H9 (cell line): ENCODE measurements at regions not wholly inside any gene's neighbourhood (a gene's known extent, or its start where the extent isn't known, plus 50 kb on each side); places are given as distances from the start of the nearest gene placed in this dataset.

Experiments
- DNase-seq: peaks from one replicate; pipeline ENCODE4 v3.0.0-alpha.2; 2017
- H2AFZ ChIP-seq: one replicate; pipeline ENCODE4 v1.6.1; 2013; ENCODE audit warnings: mild to moderate bottlenecking, low read length, control low read depth, moderate library complexity
- H2AK5ac ChIP-seq: 2 replicates; pipeline ENCODE4 v1.6.1; 2013; ENCODE audit warnings: low read length, control low read depth, mixed read lengths; ENCODE audit not compliant: insufficient read length
- H2BK120ac ChIP-seq: one replicate; pipeline ENCODE4 v1.6.1; 2013; ENCODE audit warnings: low read depth, mild to moderate bottlenecking, low read length, control low read depth, inconsistent platforms; ENCODE audit not compliant: poor library complexity, severe bottlenecking
- H2BK12ac ChIP-seq: 2 replicates; pipeline ENCODE4 v1.6.1; 2013; ENCODE audit warnings: low read length, control low read depth, mixed read lengths, low read depth; ENCODE audit not compliant: insufficient read length
- H2BK15ac ChIP-seq: 2 replicates; pipeline ENCODE4 v1.6.1; 2013; ENCODE audit warnings: low read depth, low read length, control low read depth
- H2BK20ac ChIP-seq: one replicate; pipeline ENCODE4 v1.6.1; 2013; ENCODE audit warnings: low read depth, mild to moderate bottlenecking, low read length, control low read depth, inconsistent platforms; ENCODE audit not compliant: poor library complexity, severe bottlenecking
- H2BK5ac ChIP-seq: 2 replicates; pipeline ENCODE4 v1.6.1; 2013; ENCODE audit warnings: low read length, control low read depth, mixed read lengths; ENCODE audit not compliant: insufficient read length
- H3K14ac ChIP-seq: 2 replicates; pipeline ENCODE4 v1.6.1; 2013; ENCODE audit warnings: low read length, control low read depth; ENCODE audit not compliant: insufficient read depth
- H3K18ac ChIP-seq: 2 replicates; pipeline ENCODE4 v1.6.1; 2013; ENCODE audit warnings: low read depth, mild to moderate bottlenecking, mixed read lengths, low read length, control low read depth; ENCODE audit not compliant: insufficient read length
- H3K23ac ChIP-seq: 2 replicates; pipeline ENCODE4 v1.6.1; 2013; ENCODE audit warnings: low read length, control low read depth, mixed read lengths, low read depth; ENCODE audit not compliant: insufficient read length
- H3K23me2 ChIP-seq: 2 replicates; pipeline ENCODE4 v1.6.1; 2013; ENCODE audit warnings: low read depth, mild to moderate bottlenecking, mixed read lengths, low read length, control low read depth; ENCODE audit not compliant: insufficient read length, poor library complexity, severe bottlenecking
- H3K27ac ChIP-seq: 2 replicates; pipeline ENCODE4 v1.5.1; 2013; ENCODE audit warnings: low read length, control low read depth, mixed read lengths, low read depth; ENCODE audit not compliant: insufficient read length
- H3K27me3 ChIP-seq: 2 replicates; pipeline ENCODE4 v1.6.1; 2013; ENCODE audit warnings: low read length, control low read depth, inconsistent platforms; ENCODE audit not compliant: insufficient read depth
- H3K4ac ChIP-seq: 2 replicates; pipeline ENCODE4 v1.6.1; 2013; ENCODE audit warnings: low read depth, mild to moderate bottlenecking, control low read depth, inconsistent platforms, low read length, moderate library complexity
- H3K4me1 ChIP-seq: 2 replicates; pipeline ENCODE4 v1.6.1; 2013; ENCODE audit warnings: low read length, control low read depth, inconsistent platforms; ENCODE audit not compliant: insufficient read depth
- H3K4me2 ChIP-seq: 2 replicates; pipeline ENCODE4 v1.6.1; 2013; ENCODE audit warnings: low read length, control low read depth, mixed read lengths; ENCODE audit not compliant: insufficient read length, insufficient read depth
- H3K56ac ChIP-seq: 2 replicates; pipeline ENCODE4 v1.6.1; 2013; ENCODE audit warnings: low read depth, mild to moderate bottlenecking, mixed read lengths, low read length, control low read depth; ENCODE audit not compliant: insufficient read length
- H3K79me1 ChIP-seq: 2 replicates; pipeline ENCODE4 v1.6.1; 2013; ENCODE audit warnings: low read depth, mild to moderate bottlenecking, moderate library complexity, low read length, control low read depth, inconsistent platforms; ENCODE audit not compliant: insufficient read depth, poor library complexity, severe bottlenecking
- H3K79me2 ChIP-seq: 2 replicates; pipeline ENCODE4 v1.6.1; 2013; ENCODE audit warnings: low read length, control low read depth, inconsistent platforms; ENCODE audit not compliant: insufficient read depth
- H3K9ac ChIP-seq: 2 replicates; pipeline ENCODE4 v1.6.1; 2013; ENCODE audit warnings: low read length, control low read depth, mixed read lengths; ENCODE audit not compliant: insufficient read length; ENCODE audit errors: extremely low read depth
- H3K9me3 ChIP-seq: one replicate; pipeline ENCODE4 v1.6.1; 2013; ENCODE audit warnings: low read depth, low read length, inconsistent platforms; ENCODE audit not compliant: control insufficient read depth
- H3T11ph ChIP-seq: one replicate; pipeline ENCODE4 v1.6.1; 2013; ENCODE audit warnings: mild to moderate bottlenecking, low read length, control low read depth, inconsistent platforms
- H4K20me1 ChIP-seq: one replicate; pipeline ENCODE4 v1.6.1; 2013; ENCODE audit not compliant: control insufficient read depth, insufficient read length, insufficient read depth
- H4K5ac ChIP-seq: 2 replicates; pipeline ENCODE4 v1.6.1; 2013; ENCODE audit warnings: low read depth, mild to moderate bottlenecking, mixed read lengths, low read length, control low read depth; ENCODE audit not compliant: insufficient read length
- H4K8ac ChIP-seq: replicated peaks from 2 replicates; pipeline ENCODE4 v1.6.1; 2013; ENCODE audit warnings: low read length, control low read depth, mixed read lengths, low read depth; ENCODE audit not compliant: insufficient read length
- H4K91ac ChIP-seq: 2 replicates; pipeline ENCODE4 v1.6.1; 2013; ENCODE audit warnings: low read depth, mild to moderate bottlenecking, moderate library complexity, mixed read lengths, low read length, control low read depth; ENCODE audit not compliant: insufficient read length
- H3K27ac Mint-ChIP-seq, 3 experiments: 2 replicates in 2 of 3; 3 replicates in 1 of 3; pipeline ENCODE4 v1.8.0; 2020 to 2021; ENCODE audit warnings: mixed read lengths in 3 of 3, mild to moderate bottlenecking in 1 of 3, moderate library complexity in 1 of 3
- H3K27me3 Mint-ChIP-seq: 2 replicates; pipeline ENCODE4 v1.8.0; 2021; ENCODE audit warnings: low read depth, mild to moderate bottlenecking, moderate library complexity, mixed read lengths
- H3K36me3 Mint-ChIP-seq, 3 experiments: 2 replicates in 2 of 3; 3 replicates in 1 of 3; pipeline ENCODE4 v1.8.0; 2020 to 2021; ENCODE audit warnings: low read depth in 3 of 3, mixed read lengths in 3 of 3; ENCODE audit not compliant: insufficient read depth in 1 of 3
- H3K4me1 Mint-ChIP-seq, 2 experiments: 2 replicates each; pipeline ENCODE4 v1.8.0; 2020; ENCODE audit warnings: mixed read lengths in 2 of 2
- H3K4me3 Mint-ChIP-seq, 2 experiments: 2 replicates in 1 of 2; 3 replicates in 1 of 2; pipeline ENCODE4 v1.8.0; 2020 to 2021; ENCODE audit warnings: mild to moderate bottlenecking in 2 of 2, mixed read lengths in 2 of 2, moderate library complexity in 1 of 2
- H3K9me3 Mint-ChIP-seq, 2 experiments: 2 replicates in 1 of 2; 3 replicates in 1 of 2; pipeline ENCODE4 v1.8.0; 2020; ENCODE audit warnings: mild to moderate bottlenecking in 2 of 2, mixed read lengths in 2 of 2, moderate library complexity in 1 of 2
- CTCF ChIP-seq: fragments of 200-600 bp; sonication (generic); conservative IDR thresholded peaks from 3 replicates; pipeline ENCODE4 v1.8.0; 2021; ENCODE audit warnings: antibody characterized with exemption, mild to moderate bottlenecking
- WGBS: extraction: QIAGEN DNeasy Blood & Tissue Kit; methylation state at CpG from one replicate; pipeline ENCODE4 v1.1.7; 2013; ENCODE audit warnings: missing lambda C conversion rate, low lambda C conversion rate, mixed read lengths; ENCODE audit not compliant: insufficient read length; ENCODE audit errors: extremely low coverage; 5-methylcytosine and 5-hydroxymethylcytosine counted together

- Histone ChIP-seq H3K56ac (no peak overlapping the region), H4K91ac (no peak overlapping the region), H2AFZ (no peak overlapping the region), H2AK5ac (no peak overlapping the region), H4K8ac (no peak overlapping the region), H2BK20ac (no peak overlapping the region), H2BK15ac (no peak overlapping the region), H2BK5ac (no peak overlapping the region), H3T11ph (no peak overlapping the region), H3K9me3 (no peaks in the 10 kb centered on the region), H3K79me2 (no peaks in the 10 kb centered on the region), H4K20me1 (no peaks in the 10 kb centered on the region), H3K79me1 (no peaks in the 10 kb centered on the region), H2BK12ac (no peak overlapping the region), H3K9ac (no peak overlapping the region), H3K4ac (no peak overlapping the region), H2BK120ac (no peak overlapping the region), H3K23me2 (no peaks in the 10 kb centered on the region), H3K27me3 (no peaks in the 10 kb centered on the region), H3K18ac (no peak overlapping the region), H3K14ac (no peak overlapping the region), H3K4me2 (no peak overlapping the region), H3K27ac (no peak overlapping the region), H4K5ac (no peak overlapping the region), H3K4me1 (no peaks in the 10 kb centered on the region), H3K23ac (no peak overlapping the region)
- H3K27ac Mint-ChIP-seq = no peak overlapping the region
- H3K36me3 Mint-ChIP-seq = no peaks in the 10 kb centered on the region
- H3K27me3 Mint-ChIP-seq = peaks cover 2% of the 10 kb centered on the region; the same call in 1 of the 2 replicates
- no peak for DNase-seq
- no peaks in the 10 kb centered on the region for H3K9me3 Mint-ChIP-seq
- TF ChIP-seq CTCF = no peak
- WGBS = no CpG with 5 or more reads among the region's 2 CpGs
- no peak overlapping the region for H3K4me3 Mint-ChIP-seq
- H3K4me1 Mint-ChIP-seq = peaks cover 2 to 4% of the 10 kb centered on the region in 2 experiments; a peak in 2 of 4 replicates
Observed at GRCh38 chr2:176709991-176710390, 440.7 kb downstream of the MTX2 start.
